H1 (cell line): ENCODE measurements at regions not wholly inside any gene's neighbourhood (a gene's known extent, or its start where the extent isn't known, plus 50 kb on each side); places are given as distances from the start of the nearest gene placed in this dataset.

ENCODE experiments used
- EZH2 ChIP-seq: fragments of 200-600 bp; sonication (generic); IDR thresholded peaks from 2 replicates; pipeline ENCODE4 v1.7.1; 2012; ENCODE audit warnings: low read depth, mild to moderate bottlenecking, moderate library complexity, low read length, inconsistent platforms; ENCODE audit not compliant: severe bottlenecking
- RAD21 ChIP-seq, 2 experiments: IDR thresholded peaks in 1 of 2; conservative IDR thresholded peaks in 1 of 2; 2 replicates each; pipeline ENCODE4 v1.6.1; 2011; ENCODE audit warnings: low read depth in 2 of 2, low read length in 2 of 2, improper control_type of control experiment in 1 of 2, inconsistent platforms in 1 of 2, mild to moderate bottlenecking in 1 of 2, moderate library complexity in 1 of 2
- RBBP5 ChIP-seq: IDR thresholded peaks from 2 replicates; pipeline ENCODE4 v1.7.1; 2012; ENCODE audit warnings: low read depth, mild to moderate bottlenecking, inconsistent platforms, low read length, moderate library complexity, borderline replicate concordance
- SIN3A ChIP-seq, 2 experiments: IDR thresholded peaks in 1 of 2; conservative IDR thresholded peaks in 1 of 2; 2 replicates each; pipeline ENCODE4 v1.6.1; 2011 to 2012; ENCODE audit warnings: low read length in 2 of 2, improper control_type of control experiment in 1 of 2, low read depth in 1 of 2, mild to moderate bottlenecking in 1 of 2
- TCF12 ChIP-seq: IDR thresholded peaks from 2 replicates; pipeline ENCODE4 v1.6.1; 2011; ENCODE audit warnings: low read depth, mild to moderate bottlenecking, low read length
- TEAD4 ChIP-seq: IDR thresholded peaks from 2 replicates; pipeline ENCODE4 v1.6.1; 2012; ENCODE audit warnings: low read depth, low read length, inconsistent platforms, mixed read lengths
- TF ChIP-seq, protein P1 (sequence below): fragments of 300-600 bp; sonication (generic); IDR thresholded peaks from 2 replicates; pipeline ENCODE4 v1.7.1; 2012; ENCODE audit warnings: low read length, moderate library complexity, mild to moderate bottlenecking, inconsistent platforms; ENCODE audit not compliant: insufficient replicate concordance
- TF ChIP-seq, protein P2 (sequence below): IDR thresholded peaks from 2 replicates; pipeline ENCODE4 v1.6.1; 2012; ENCODE audit warnings: inconsistent platforms

DNA sequence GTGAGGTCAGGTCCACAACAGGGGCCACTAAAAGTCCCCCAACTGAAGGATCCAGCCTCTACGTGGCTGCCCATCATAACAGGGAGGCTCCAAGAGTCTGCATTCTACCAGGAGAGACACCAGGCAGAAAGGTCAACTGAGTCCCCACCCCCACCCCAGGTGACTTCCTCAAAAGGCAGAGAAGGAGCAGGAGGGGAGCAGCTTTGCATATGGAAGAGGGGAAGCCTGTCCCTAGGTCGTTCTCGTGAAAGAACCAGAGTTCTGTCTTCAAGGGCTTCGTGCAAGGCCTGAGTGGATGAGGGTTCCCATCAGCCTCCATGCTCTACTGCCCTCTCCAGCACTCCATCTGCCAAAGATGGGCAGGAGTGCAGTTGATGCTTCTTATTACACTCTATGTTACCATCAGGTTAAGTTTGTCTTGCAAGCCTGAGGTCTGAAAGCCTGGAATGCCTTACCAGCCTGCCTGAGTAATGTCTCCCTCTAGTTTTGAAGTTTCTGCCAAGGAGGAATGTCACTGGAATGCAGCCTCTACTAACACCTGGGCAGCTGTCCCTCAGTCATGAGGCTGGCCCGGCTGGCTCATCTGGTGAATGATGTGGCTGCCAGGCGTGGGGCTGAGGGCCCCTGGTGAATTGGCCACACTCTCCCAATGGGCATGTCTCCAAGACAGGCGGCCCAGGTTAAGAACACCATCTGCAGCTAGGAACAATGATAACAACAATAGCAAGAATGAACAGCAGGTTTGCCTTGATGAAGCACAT is 54.3 kb upstream of the SMNDC1 start (continued):
- TF ChIP-seq, protein P1, sequence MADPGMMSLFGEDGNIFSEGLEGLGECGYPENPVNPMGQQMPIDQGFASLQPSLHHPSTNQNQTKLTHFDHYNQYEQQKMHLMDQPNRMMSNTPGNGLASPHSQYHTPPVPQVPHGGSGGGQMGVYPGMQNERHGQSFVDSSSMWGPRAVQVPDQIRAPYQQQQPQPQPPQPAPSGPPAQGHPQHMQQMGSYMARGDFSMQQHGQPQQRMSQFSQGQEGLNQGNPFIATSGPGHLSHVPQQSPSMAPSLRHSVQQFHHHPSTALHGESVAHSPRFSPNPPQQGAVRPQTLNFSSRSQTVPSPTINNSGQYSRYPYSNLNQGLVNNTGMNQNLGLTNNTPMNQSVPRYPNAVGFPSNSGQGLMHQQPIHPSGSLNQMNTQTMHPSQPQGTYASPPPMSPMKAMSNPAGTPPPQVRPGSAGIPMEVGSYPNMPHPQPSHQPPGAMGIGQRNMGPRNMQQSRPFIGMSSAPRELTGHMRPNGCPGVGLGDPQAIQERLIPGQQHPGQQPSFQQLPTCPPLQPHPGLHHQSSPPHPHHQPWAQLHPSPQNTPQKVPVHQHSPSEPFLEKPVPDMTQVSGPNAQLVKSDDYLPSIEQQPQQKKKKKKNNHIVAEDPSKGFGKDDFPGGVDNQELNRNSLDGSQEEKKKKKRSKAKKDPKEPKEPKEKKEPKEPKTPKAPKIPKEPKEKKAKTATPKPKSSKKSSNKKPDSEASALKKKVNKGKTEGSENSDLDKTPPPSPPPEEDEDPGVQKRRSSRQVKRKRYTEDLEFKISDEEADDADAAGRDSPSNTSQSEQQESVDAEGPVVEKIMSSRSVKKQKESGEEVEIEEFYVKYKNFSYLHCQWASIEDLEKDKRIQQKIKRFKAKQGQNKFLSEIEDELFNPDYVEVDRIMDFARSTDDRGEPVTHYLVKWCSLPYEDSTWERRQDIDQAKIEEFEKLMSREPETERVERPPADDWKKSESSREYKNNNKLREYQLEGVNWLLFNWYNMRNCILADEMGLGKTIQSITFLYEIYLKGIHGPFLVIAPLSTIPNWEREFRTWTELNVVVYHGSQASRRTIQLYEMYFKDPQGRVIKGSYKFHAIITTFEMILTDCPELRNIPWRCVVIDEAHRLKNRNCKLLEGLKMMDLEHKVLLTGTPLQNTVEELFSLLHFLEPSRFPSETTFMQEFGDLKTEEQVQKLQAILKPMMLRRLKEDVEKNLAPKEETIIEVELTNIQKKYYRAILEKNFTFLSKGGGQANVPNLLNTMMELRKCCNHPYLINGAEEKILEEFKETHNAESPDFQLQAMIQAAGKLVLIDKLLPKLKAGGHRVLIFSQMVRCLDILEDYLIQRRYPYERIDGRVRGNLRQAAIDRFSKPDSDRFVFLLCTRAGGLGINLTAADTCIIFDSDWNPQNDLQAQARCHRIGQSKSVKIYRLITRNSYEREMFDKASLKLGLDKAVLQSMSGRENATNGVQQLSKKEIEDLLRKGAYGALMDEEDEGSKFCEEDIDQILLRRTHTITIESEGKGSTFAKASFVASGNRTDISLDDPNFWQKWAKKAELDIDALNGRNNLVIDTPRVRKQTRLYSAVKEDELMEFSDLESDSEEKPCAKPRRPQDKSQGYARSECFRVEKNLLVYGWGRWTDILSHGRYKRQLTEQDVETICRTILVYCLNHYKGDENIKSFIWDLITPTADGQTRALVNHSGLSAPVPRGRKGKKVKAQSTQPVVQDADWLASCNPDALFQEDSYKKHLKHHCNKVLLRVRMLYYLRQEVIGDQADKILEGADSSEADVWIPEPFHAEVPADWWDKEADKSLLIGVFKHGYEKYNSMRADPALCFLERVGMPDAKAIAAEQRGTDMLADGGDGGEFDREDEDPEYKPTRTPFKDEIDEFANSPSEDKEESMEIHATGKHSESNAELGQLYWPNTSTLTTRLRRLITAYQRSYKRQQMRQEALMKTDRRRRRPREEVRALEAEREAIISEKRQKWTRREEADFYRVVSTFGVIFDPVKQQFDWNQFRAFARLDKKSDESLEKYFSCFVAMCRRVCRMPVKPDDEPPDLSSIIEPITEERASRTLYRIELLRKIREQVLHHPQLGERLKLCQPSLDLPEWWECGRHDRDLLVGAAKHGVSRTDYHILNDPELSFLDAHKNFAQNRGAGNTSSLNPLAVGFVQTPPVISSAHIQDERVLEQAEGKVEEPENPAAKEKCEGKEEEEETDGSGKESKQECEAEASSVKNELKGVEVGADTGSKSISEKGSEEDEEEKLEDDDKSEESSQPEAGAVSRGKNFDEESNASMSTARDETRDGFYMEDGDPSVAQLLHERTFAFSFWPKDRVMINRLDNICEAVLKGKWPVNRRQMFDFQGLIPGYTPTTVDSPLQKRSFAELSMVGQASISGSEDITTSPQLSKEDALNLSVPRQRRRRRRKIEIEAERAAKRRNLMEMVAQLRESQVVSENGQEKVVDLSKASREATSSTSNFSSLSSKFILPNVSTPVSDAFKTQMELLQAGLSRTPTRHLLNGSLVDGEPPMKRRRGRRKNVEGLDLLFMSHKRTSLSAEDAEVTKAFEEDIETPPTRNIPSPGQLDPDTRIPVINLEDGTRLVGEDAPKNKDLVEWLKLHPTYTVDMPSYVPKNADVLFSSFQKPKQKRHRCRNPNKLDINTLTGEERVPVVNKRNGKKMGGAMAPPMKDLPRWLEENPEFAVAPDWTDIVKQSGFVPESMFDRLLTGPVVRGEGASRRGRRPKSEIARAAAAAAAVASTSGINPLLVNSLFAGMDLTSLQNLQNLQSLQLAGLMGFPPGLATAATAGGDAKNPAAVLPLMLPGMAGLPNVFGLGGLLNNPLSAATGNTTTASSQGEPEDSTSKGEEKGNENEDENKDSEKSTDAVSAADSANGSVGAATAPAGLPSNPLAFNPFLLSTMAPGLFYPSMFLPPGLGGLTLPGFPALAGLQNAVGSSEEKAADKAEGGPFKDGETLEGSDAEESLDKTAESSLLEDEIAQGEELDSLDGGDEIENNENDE, result no peak
- TF ChIP-seq EZH2, result no peak
- TF ChIP-seq, protein P2, sequence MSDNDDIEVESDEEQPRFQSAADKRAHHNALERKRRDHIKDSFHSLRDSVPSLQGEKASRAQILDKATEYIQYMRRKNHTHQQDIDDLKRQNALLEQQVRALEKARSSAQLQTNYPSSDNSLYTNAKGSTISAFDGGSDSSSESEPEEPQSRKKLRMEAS, result peak; percentile 52
- TF ChIP-seq RBBP5, result peak; percentile 65; the same call in 1 of the 2 replicates
- TF ChIP-seq TCF12, result peak; percentile 79; the same call in 1 of the 2 replicates
- 0 out of 4 replicates have a peak, but pooled peaks of 1 of the 2 experiments have one; percentile 1 for TF ChIP-seq RAD21 (IDR thresholded peaks at IDR 0.05 in 1 of 2, conservative IDR thresholded peaks at IDR 0.05 in 1 of 2; ENCODE audit: low read depth in 2 of 2, low read length in 2 of 2)
- peak; percentile 48 to 71; a peak in 2 of 4 replicates for TF ChIP-seq SIN3A (conservative IDR thresholded peaks at IDR 0.05 in 1 of 2, IDR thresholded peaks at IDR 0.05 in 1 of 2; ENCODE audit: low read depth in 1 of 2, low read length in 2 of 2)
- TF ChIP-seq TEAD4, result peak; percentile 95
